Esophagus muscularis mucosa (tissue), 3 donors: ENCODE measurements at regions not wholly inside any gene's neighbourhood (a gene's known extent, or its start where the extent isn't known, plus 50 kb on each side); places are given as distances from the start of the nearest gene placed in this dataset.

Experiments
- POLR2A ChIP-seq: fragments of 450-650 bp; IDR thresholded peaks from one replicate; pipeline ENCODE4 v1.6.1; 2017; ENCODE audit warnings: antibody characterized with exemption, moderate library complexity, mild to moderate bottlenecking, low read depth
- TF ChIP-seq, protein P1 (sequence below), 3 experiments: fragments of 200-600 bp in 2 of 3; fragments of 450-650 bp in 1 of 3; sonication (generic) in 2 of 3; IDR thresholded peaks; one replicate each; pipeline ENCODE4 v1.5.1; 2017 to 2019; ENCODE audit warnings: antibody characterized with exemption in 3 of 3, mild to moderate bottlenecking in 2 of 3, moderate library complexity in 1 of 3

DNA sequence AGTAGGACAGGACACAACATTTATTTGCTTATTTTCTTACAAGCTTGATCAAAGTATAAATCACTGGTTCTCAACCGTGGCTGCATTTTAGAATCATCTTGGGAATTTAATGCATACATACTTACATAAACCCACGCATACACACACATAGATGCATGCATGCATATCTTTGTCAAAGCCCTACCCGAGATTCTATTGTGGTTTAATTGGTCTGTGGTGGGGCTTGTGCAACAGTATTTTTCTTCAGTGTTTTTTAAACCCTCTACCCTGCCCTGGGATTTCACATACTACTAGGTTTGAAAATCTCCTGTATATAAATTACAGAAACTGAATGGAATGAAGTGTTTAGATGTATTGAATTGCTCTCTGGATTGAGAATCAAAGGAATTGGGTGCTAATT lies 1166.2 kb downstream of the MAT2B start:
- TF ChIP-seq, protein P1, sequence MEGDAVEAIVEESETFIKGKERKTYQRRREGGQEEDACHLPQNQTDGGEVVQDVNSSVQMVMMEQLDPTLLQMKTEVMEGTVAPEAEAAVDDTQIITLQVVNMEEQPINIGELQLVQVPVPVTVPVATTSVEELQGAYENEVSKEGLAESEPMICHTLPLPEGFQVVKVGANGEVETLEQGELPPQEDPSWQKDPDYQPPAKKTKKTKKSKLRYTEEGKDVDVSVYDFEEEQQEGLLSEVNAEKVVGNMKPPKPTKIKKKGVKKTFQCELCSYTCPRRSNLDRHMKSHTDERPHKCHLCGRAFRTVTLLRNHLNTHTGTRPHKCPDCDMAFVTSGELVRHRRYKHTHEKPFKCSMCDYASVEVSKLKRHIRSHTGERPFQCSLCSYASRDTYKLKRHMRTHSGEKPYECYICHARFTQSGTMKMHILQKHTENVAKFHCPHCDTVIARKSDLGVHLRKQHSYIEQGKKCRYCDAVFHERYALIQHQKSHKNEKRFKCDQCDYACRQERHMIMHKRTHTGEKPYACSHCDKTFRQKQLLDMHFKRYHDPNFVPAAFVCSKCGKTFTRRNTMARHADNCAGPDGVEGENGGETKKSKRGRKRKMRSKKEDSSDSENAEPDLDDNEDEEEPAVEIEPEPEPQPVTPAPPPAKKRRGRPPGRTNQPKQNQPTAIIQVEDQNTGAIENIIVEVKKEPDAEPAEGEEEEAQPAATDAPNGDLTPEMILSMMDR (IDR thresholded peaks at IDR 0.05) = no peak
- TF ChIP-seq POLR2A = no peak
